K562 (cell line): ENCODE measurements at regions not wholly inside any gene's neighbourhood (a gene's known extent, or its start where the extent isn't known, plus 50 kb on each side); places are given as distances from the start of the nearest gene placed in this dataset.

Experiments
- COPS2 ChIP-seq: fragments of 450-650 bp; conservative IDR thresholded peaks from 2 replicates; pipeline ENCODE4 v1.6.1; 2016; ENCODE audit warnings: mild to moderate bottlenecking, moderate library complexity
- CXXC5 ChIP-seq: fragments of 250-450 bp; sonication (Bioruptor Pico); IDR thresholded peaks from 2 replicates; pipeline ENCODE4 v1.8.0; 2022; ENCODE audit warnings: inconsistent platforms, mild to moderate bottlenecking, moderate library complexity
- GTF2F1 ChIP-seq: IDR thresholded peaks from 2 replicates; pipeline ENCODE4 v1.6.1; 2011; ENCODE audit warnings: low read depth, low read length, improper control_type of control experiment
- GTF3C2 ChIP-seq: IDR thresholded peaks from 3 replicates; pipeline ENCODE4 v1.6.1; 2011; ENCODE audit warnings: borderline replicate concordance, mild to moderate bottlenecking, moderate library complexity; ENCODE audit not compliant: insufficient read length; ENCODE audit errors: extremely low read depth
- KAT7 ChIP-seq: sonication (generic); formaldehyde crosslinking; IDR thresholded peaks from 2 replicates; pipeline ENCODE4 v1.8.0; 2022; ENCODE audit warnings: missing genetic modification reagents, mild to moderate bottlenecking, borderline replicate concordance
- KLF1 ChIP-seq: fragments of 450-650 bp; IDR thresholded peaks from 2 replicates; pipeline ENCODE4 v1.6.1; 2016; ENCODE audit warnings: missing genetic modification characterization, missing compliant biosample characterization
- MYBL2 ChIP-seq, 2 experiments: fragments of 450-650 bp in 1 of 2; sonication (generic) in 1 of 2; formaldehyde crosslinking in 1 of 2; IDR thresholded peaks; 2 replicates each; pipeline versions ENCODE4 v1.6.1 to v1.8.1; 2017 to 2022; ENCODE audit warnings: borderline replicate concordance in 1 of 2, inconsistent platforms in 1 of 2, low read depth in 1 of 2, mild to moderate bottlenecking in 1 of 2, missing genetic modification reagents in 1 of 2, moderate library complexity in 1 of 2
- NFATC3 ChIP-seq: fragments of 450-650 bp; IDR thresholded peaks from 2 replicates; pipeline ENCODE4 v1.6.1; 2017; ENCODE audit warnings: mild to moderate bottlenecking
- OTX1 ChIP-seq: fragments of 450-650 bp; formaldehyde crosslinking; IDR thresholded peaks from 2 replicates; pipeline ENCODE4 v1.4.0; 2022; ENCODE audit warnings: mild to moderate bottlenecking
- PHF20 ChIP-seq: fragments of 450-650 bp; IDR thresholded peaks from 2 replicates; pipeline ENCODE4 v1.6.1; 2018; ENCODE audit not compliant: partially characterized antibody
- PURB ChIP-seq: sonication (generic); formaldehyde crosslinking; IDR thresholded peaks from 2 replicates; pipeline ENCODE4 v1.9.0; 2021; ENCODE audit warnings: low read depth, mild to moderate bottlenecking, missing genetic modification reagents
- RAD51 ChIP-seq: fragments of 450-650 bp; IDR thresholded peaks from 2 replicates; pipeline ENCODE4 v1.7.1; 2016; ENCODE audit warnings: low read depth, mild to moderate bottlenecking, borderline replicate concordance
- RUNX1 ChIP-seq: sonication (generic); IDR thresholded peaks from 2 replicates; pipeline ENCODE4 v1.6.1; 2016; ENCODE audit warnings: antibody characterized with exemption, low read depth
- SMARCB1 ChIP-seq: IDR thresholded peaks from 2 replicates; pipeline ENCODE4 v1.6.1; 2011; ENCODE audit warnings: improper control_type of control experiment, low read depth; ENCODE audit not compliant: insufficient read length
- TAF15 ChIP-seq: fragments of 200-400 bp; formaldehyde crosslinking; IDR thresholded peaks from 2 replicates; pipeline ENCODE4 v1.6.1; 2017; ENCODE audit warnings: mild to moderate bottlenecking, low read depth, low read length, moderate library complexity
- THRA ChIP-seq: fragments of 450-650 bp; IDR thresholded peaks from 2 replicates; pipeline ENCODE4 v1.6.1; 2017; ENCODE audit warnings: mild to moderate bottlenecking, moderate library complexity
- TSC22D4 ChIP-seq: fragments of 450-650 bp; IDR thresholded peaks from 2 replicates; pipeline ENCODE4 v1.6.1; 2016; ENCODE audit warnings: missing genetic modification characterization, missing biosample characterization, control low read depth
- YBX1 ChIP-seq: fragments of 450-650 bp; IDR thresholded peaks from 2 replicates; pipeline ENCODE4 v1.7.1; 2016; ENCODE audit warnings: mild to moderate bottlenecking
- ZC3H8 ChIP-seq: fragments of 450-650 bp; IDR thresholded peaks from 2 replicates; pipeline ENCODE4 v1.6.1; 2017
- ZHX1 ChIP-seq: fragments of 150-350 bp; conservative IDR thresholded peaks from 2 replicates; pipeline ENCODE4 v1.6.1; 2014; ENCODE audit warnings: low read length
- ZNF165 ChIP-seq: fragments of 250-450 bp; sonication (Bioruptor Pico); IDR thresholded peaks from 2 replicates; pipeline ENCODE4 v1.4.0; 2020; ENCODE audit warnings: borderline replicate concordance
- ZNF324 ChIP-seq: fragments of 250-450 bp; sonication (Bioruptor Pico); IDR thresholded peaks from 2 replicates; pipeline ENCODE4 v1.4.0; 2020; ENCODE audit warnings: mild to moderate bottlenecking
- ZNF431 ChIP-seq: sonication (generic); formaldehyde crosslinking; IDR thresholded peaks from 2 replicates; pipeline ENCODE4 v1.8.0; 2022; ENCODE audit warnings: mild to moderate bottlenecking, missing genetic modification reagents
- ZNF668 ChIP-seq: fragments of 250-450 bp; sonication (Bioruptor Pico); IDR thresholded peaks from 2 replicates; pipeline ENCODE4 v1.8.0; 2022; ENCODE audit warnings: mild to moderate bottlenecking, inconsistent platforms

- TF ChIP-seq RUNX1 (no peak), ZNF324 (CRISPR knock-in tag) (no peak), THRA (no peak), COPS2 (no peak), KLF1 (tag) (no peak), GTF3C2 (no peak), SMARCB1 (no peak), ZC3H8 (no peak), RAD51 (no peak), ZNF165 (CRISPR knock-in tag) (no peak), GTF2F1 (no peak), TAF15 (no peak), MYBL2 (IDR thresholded peaks at IDR 0.05; ENCODE audit: low read depth) (no peak), MYBL2 (CRISPR knock-in tag; IDR thresholded peaks at IDR 0.05; ENCODE audit: borderline replicate concordance) (no peak), ZNF431 (CRISPR knock-in tag) (no peak), CXXC5 (CRISPR knock-in tag) (peak; percentile 67), TSC22D4 (tag) (no peak), OTX1 (no peak), NFATC3 (0 out of 2 replicates have a peak, but pooled peaks have one; percentile 80), ZHX1 (no peak), ZNF668 (CRISPR knock-in tag) (peak; percentile 11; the same call in 1 of the 2 replicates), YBX1 (no peak), PURB (CRISPR knock-in tag) (no peak), KAT7 (CRISPR knock-in tag) (no peak), PHF20 (peak; percentile 55)
Measured at GRCh38 chr16:25553711-25554436, 137.9 kb upstream of the HS3ST4 start (continued).
